ENCODE measurements at regions not wholly inside any gene's neighbourhood (a gene's known extent, or its start where the extent isn't known, plus 50 kb on each side); places are given as distances from the start of the nearest gene placed in this dataset.

DNA sequence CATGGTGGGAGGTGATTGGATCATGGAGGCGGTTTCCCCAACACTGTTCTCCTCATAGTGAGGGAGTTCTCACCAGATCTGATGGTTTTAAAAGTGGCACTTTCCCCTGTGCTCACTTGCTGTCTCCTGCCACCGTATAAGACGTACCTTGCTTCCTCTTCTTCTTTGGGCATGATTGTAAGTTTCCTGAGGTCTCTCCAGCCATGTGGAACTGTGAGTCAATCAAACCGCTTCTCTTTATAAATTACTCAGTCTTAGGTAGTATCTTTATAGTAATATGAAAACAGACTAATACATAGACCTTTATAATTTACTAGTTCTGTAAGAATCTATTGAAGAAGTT is 82.5 kb upstream of the PITX2 start:
- Mint-ChIP-seq H3K27ac (no peak overlapping the region), H3K36me3 (ENCODE audit: low read depth) (no peaks in the 10 kb centered on the region), H3K4me3 (no peak overlapping the region), H3K27me3 (ENCODE audit: insufficient read depth) (peaks cover 41% of the 10 kb centered on the region), H3K4me1 (peaks cover 15% of the 10 kb centered on the region), H3K9me3 (no peaks in the 10 kb centered on the region)
- Histone ChIP-seq H3K27me3 (ENCODE audit: control insufficient read depth, insufficient read depth, low read length, poor library complexity, severe bottlenecking) (peaks cover 35% of the 10 kb centered on the region), H3K4me3 (ENCODE audit: low read length) (no peak overlapping the region), H3K27ac (ENCODE audit: low read depth, low read length) (no peak overlapping the region), H3K9ac (ENCODE audit: extremely low read depth, low read length, poor library complexity, severe bottlenecking) (no peak overlapping the region), H3K4me1 (ENCODE audit: control insufficient read depth, insufficient read depth, low read length) (no peaks in the 10 kb centered on the region), H3K9me3 (ENCODE audit: control insufficient read depth, low read length) (no peaks in the 10 kb centered on the region), H3K36me3 (ENCODE audit: control insufficient read depth, insufficient read depth, low read length) (no peaks in the 10 kb centered on the region)
- WGBS, 2 experiments (ENCODE audit: insufficient coverage in 1 of 2, insufficient read length in 1 of 2): 91 to 93% methylated on average over 2 to 3 of the region's 4 CpGs
- TF ChIP-seq, protein P1, sequence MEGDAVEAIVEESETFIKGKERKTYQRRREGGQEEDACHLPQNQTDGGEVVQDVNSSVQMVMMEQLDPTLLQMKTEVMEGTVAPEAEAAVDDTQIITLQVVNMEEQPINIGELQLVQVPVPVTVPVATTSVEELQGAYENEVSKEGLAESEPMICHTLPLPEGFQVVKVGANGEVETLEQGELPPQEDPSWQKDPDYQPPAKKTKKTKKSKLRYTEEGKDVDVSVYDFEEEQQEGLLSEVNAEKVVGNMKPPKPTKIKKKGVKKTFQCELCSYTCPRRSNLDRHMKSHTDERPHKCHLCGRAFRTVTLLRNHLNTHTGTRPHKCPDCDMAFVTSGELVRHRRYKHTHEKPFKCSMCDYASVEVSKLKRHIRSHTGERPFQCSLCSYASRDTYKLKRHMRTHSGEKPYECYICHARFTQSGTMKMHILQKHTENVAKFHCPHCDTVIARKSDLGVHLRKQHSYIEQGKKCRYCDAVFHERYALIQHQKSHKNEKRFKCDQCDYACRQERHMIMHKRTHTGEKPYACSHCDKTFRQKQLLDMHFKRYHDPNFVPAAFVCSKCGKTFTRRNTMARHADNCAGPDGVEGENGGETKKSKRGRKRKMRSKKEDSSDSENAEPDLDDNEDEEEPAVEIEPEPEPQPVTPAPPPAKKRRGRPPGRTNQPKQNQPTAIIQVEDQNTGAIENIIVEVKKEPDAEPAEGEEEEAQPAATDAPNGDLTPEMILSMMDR (conservative IDR thresholded peaks at IDR 0.05): no peak
- DNase-seq: no peak

DNA sequence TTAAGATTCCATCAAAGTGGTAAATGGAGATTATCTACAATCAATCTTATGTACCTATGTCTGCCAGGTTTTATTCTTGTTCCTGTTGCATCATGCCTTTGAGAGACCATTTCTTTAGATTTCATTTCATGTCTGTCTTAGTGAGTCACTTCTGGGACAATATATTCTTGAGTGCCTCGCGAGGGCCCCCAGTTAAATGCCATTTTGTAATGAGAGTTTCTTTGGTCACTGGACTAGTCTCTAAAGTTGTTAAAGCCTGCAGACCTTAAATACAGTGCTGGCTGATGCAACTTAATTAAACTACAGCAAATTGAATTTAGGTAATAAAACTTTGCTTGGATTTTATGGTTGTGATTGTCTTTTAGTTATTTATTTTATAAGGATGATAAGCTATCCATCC is 87.2 kb upstream of the PITX2 start:
- no peak overlapping the region for H3K9ac ChIP-seq (ENCODE audit: extremely low read depth, low read length, poor library complexity, severe bottlenecking)
- H3K27ac Mint-ChIP-seq: no peak overlapping the region
- TF ChIP-seq, protein P1 (conservative IDR thresholded peaks at IDR 0.05): no peak
- peaks cover 2% of the 10 kb centered on the region for H3K9me3 Mint-ChIP-seq
- H3K36me3 Mint-ChIP-seq (ENCODE audit: low read depth): no peaks in the 10 kb centered on the region
- 82 to 100% methylated on average over 2 of the region's 2 CpGs for WGBS, 2 experiments (ENCODE audit: insufficient coverage in 1 of 2, insufficient read length in 1 of 2)
- peaks cover 5% of the 10 kb centered on the region for H3K27me3 ChIP-seq (ENCODE audit: control insufficient read depth, insufficient read depth, low read length, poor library complexity, severe bottlenecking)
- H3K36me3 ChIP-seq (ENCODE audit: control insufficient read depth, insufficient read depth, low read length): no peaks in the 10 kb centered on the region
- no peak overlapping the region for H3K4me3 Mint-ChIP-seq
- no peaks in the 10 kb centered on the region for H3K4me1 ChIP-seq (ENCODE audit: control insufficient read depth, insufficient read depth, low read length)
- no peak for DNase-seq
- no peak overlapping the region for H3K4me3 ChIP-seq (ENCODE audit: low read length)
- no peaks in the 10 kb centered on the region for H3K4me1 Mint-ChIP-seq
- no peak overlapping the region for H3K27ac ChIP-seq (ENCODE audit: low read depth, low read length)
- peaks cover 12% of the 10 kb centered on the region for H3K27me3 Mint-ChIP-seq (ENCODE audit: insufficient read depth)
- H3K9me3 ChIP-seq (ENCODE audit: control insufficient read depth, low read length): no peaks in the 10 kb centered on the region

DNA sequence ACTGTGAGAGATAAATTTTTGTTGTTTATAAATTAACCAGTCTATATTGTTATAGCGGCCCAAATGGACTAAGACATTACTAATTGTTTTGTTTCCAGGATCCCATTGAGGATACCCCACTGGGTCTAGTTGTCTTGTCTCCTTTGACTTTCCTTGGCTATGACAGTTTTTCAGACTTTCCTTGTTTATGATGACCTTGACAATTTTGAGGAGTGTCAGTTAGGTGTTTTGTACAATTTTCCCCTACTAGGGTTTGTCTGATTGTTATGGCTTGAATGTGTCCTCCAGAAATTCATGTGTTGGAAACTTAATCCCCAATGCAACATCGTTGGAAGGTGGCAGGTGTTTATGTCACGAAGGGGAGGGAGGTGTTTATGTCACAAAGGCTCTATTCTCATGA is 89.6 kb upstream of the PITX2 start:
- Mint-ChIP-seq H3K27ac (no peak overlapping the region), H3K36me3 (ENCODE audit: low read depth) (no peaks in the 10 kb centered on the region), H3K27me3 (ENCODE audit: insufficient read depth) (peaks cover 1% of the 10 kb centered on the region), H3K4me3 (no peak overlapping the region), H3K9me3 (peaks cover 2% of the 10 kb centered on the region), H3K4me1 (no peaks in the 10 kb centered on the region)
- Histone ChIP-seq H3K27ac (ENCODE audit: low read depth, low read length) (no peak overlapping the region), H3K36me3 (ENCODE audit: control insufficient read depth, insufficient read depth, low read length) (no peaks in the 10 kb centered on the region), H3K9me3 (ENCODE audit: control insufficient read depth, low read length) (no peaks in the 10 kb centered on the region), H3K4me1 (ENCODE audit: control insufficient read depth, insufficient read depth, low read length) (no peaks in the 10 kb centered on the region), H3K9ac (ENCODE audit: extremely low read depth, low read length, poor library complexity, severe bottlenecking) (no peak overlapping the region), H3K4me3 (ENCODE audit: low read length) (no peak overlapping the region), H3K27me3 (ENCODE audit: control insufficient read depth, insufficient read depth, low read length, poor library complexity, severe bottlenecking) (no peaks in the 10 kb centered on the region)
- 89 to 92% methylated on average over 2 to 3 of the region's 3 CpGs for WGBS, 2 experiments (ENCODE audit: insufficient coverage in 1 of 2, insufficient read length in 1 of 2)
- DNase-seq: no peak
- TF ChIP-seq, protein P1 (conservative IDR thresholded peaks at IDR 0.05): no peak
